ENCODE measurements at regions not wholly inside any gene's neighbourhood (a gene's known extent, or its start where the extent isn't known, plus 50 kb on each side); places are given as distances from the start of the nearest gene placed in this dataset.

DNA sequence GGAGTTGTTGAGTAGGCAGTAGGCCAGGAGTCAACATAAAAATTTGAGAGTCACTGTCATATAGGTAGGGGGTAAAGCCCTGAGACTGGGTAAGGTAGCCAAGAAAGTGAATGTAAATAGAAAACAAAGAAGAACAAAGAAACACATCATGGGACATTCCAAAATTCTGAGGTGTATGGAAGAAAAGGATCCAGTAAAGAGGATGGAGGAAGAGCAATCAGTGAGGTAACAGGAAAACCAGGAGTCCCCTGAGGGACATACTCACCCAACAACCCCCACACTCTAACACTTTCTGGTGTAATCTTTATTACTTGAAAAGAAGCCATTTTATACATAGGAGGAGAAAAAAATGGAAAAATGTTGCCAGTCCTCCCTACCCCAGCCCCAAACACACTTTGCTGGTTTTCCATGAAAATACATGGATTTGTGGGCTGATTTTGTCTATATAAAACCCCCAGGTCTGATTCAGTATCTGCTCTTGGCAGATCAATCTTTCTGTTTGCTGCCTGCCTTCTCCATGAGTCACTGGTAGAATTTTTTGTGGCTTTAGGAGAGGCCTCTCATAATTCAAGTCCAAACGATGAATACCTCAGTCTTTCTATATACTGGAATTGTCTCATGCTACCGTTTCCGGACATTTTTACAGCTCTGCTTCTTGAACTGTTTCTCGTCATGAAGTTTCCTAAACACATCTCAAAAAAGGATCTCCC is 271.4 kb upstream of the MAN1A1 start:
- H3K27ac ChIP-seq: no peak overlapping the region
- no peaks in the 10 kb centered on the region for H3K9me3 ChIP-seq
- no peak overlapping the region for H3K4me3 ChIP-seq
- DNase-seq: no peak
- H3K4me1 ChIP-seq: no peaks in the 10 kb centered on the region
- H3K27me3 ChIP-seq: no peaks in the 10 kb centered on the region
- TF ChIP-seq POLR2A (IDR thresholded peaks at IDR 0.05): no peak
- TF ChIP-seq, protein P1, sequence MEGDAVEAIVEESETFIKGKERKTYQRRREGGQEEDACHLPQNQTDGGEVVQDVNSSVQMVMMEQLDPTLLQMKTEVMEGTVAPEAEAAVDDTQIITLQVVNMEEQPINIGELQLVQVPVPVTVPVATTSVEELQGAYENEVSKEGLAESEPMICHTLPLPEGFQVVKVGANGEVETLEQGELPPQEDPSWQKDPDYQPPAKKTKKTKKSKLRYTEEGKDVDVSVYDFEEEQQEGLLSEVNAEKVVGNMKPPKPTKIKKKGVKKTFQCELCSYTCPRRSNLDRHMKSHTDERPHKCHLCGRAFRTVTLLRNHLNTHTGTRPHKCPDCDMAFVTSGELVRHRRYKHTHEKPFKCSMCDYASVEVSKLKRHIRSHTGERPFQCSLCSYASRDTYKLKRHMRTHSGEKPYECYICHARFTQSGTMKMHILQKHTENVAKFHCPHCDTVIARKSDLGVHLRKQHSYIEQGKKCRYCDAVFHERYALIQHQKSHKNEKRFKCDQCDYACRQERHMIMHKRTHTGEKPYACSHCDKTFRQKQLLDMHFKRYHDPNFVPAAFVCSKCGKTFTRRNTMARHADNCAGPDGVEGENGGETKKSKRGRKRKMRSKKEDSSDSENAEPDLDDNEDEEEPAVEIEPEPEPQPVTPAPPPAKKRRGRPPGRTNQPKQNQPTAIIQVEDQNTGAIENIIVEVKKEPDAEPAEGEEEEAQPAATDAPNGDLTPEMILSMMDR (IDR thresholded peaks at IDR 0.05): no peak
- H3K36me3 ChIP-seq: no peaks in the 10 kb centered on the region

DNA sequence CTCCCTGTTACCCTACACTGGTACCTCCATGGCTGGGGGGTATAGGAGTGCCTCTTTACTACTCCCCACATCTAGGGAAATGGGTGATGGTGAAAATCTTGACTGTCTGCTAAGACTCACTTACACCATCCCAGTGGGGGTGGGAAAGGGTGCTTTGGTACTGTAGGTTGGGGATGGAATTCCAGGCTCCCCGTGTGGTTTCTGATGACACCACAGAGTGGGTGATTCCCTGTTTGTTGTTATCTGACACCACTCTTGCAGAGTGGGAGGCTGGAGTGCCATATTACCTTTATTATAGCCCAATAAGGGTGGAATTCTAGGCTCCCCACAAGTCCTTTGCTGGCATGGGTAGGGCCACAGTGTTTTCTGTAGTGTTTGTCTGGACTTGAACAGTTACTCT is 264.6 kb upstream of the MAN1A1 start:
- Histone ChIP-seq H3K9me3 (no peaks in the 10 kb centered on the region), H3K4me1 (no peaks in the 10 kb centered on the region), H3K27ac (no peak overlapping the region), H3K36me3 (no peaks in the 10 kb centered on the region), H3K27me3 (no peaks in the 10 kb centered on the region), H3K4me3 (no peak overlapping the region)
- no peak for DNase-seq
- no peak for TF ChIP-seq POLR2A (IDR thresholded peaks at IDR 0.05)
- TF ChIP-seq, protein P1 (IDR thresholded peaks at IDR 0.05): no peak

DNA sequence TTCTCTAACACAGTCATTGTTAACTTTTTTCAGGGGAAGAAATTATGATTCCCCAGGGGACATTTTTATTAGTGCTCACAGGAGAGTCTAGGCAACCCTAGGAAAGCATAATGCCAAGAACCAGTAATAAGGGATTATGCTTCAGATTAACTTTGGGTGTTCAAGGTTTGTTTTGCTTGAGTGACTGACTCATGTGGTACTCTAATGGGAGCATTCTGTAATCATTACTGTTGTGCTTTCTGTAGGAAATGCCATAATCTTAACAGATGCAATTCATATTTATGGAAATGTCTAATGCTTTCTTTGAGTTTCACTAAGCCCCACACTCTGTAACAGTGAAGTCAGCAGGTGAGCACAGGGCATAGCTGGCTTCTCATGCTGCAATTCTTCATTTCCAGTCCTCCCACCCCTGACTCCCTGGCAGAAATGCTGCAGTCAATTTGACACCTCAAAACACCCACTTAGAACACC is 263.4 kb upstream of the MAN1A1 start:
- no peak overlapping the region for H3K27ac ChIP-seq

DNA sequence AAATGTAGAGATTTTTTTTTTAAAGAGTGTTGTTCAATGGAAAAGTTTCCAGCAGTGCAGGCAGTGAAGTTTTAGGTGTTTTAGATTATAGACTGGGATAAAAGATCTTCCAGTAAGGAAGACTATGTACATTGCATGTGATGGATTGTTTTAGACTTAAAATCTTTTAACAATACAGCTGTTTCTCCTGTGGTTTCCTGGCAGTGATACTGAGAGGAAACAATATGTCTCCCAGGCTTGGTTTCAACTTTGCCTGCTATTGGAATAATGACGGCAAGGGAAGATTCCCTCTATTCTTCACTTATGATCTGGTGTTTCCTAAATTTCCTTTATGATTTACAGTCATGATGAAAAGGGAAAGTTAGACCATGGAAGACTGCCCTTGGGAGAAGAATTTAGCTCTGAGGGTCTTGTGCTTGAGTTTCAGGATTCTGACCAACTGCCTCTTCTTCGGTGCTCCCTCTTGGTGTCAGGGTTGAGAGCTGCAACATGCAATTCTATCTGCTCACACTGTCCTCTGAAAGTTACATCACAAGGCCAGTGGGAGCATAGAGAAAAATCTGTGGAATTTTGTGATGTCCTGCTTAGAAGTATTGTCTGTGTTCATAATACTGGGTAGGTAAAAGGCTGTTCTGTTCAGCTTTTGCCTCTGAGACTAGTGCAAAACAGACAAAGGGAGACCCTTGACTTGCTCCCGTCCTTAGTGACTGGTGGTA is 262.8 kb upstream of the MAN1A1 start:
- TF ChIP-seq, protein P1 (IDR thresholded peaks at IDR 0.05): no peak
- TF ChIP-seq POLR2A (IDR thresholded peaks at IDR 0.05): no peak
- Histone ChIP-seq H3K27me3 (no peaks in the 10 kb centered on the region), H3K4me1 (no peaks in the 10 kb centered on the region), H3K27ac (no peak overlapping the region), H3K9me3 (no peaks in the 10 kb centered on the region), H3K36me3 (no peaks in the 10 kb centered on the region), H3K4me3 (no peak overlapping the region)
- no peak for DNase-seq

More for the DNA sequence above, 263.4 kb upstream of the MAN1A1 start:
- no peaks in the 10 kb centered on the region for H3K4me1 ChIP-seq
- DNase-seq: no peak
- H3K9me3 ChIP-seq: no peaks in the 10 kb centered on the region
- no peaks in the 10 kb centered on the region for H3K27me3 ChIP-seq
- no peak for TF ChIP-seq POLR2A (IDR thresholded peaks at IDR 0.05)
- TF ChIP-seq, protein P1 (IDR thresholded peaks at IDR 0.05): no peak
- H3K36me3 ChIP-seq: no peaks in the 10 kb centered on the region
- H3K4me3 ChIP-seq: no peak overlapping the region

DNA sequence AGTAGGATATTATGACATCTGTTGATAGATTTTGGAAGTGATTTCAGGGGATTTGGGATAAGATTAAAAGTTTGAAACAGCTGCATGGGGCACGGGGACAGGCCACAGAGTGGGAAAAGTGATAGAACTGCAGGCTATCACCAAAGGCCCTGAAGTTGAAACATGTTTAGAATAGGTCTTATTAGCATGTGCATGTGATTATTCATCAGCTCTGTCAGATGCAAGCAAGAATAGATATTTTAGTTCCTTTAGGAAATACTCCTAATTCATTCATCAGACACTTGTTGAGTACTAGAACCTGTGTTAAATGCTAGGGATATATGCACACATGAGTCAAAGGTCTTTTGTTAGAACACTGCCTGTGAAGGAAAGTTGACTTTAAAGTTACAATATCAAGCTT is 261.2 kb upstream of the MAN1A1 start:
- Histone ChIP-seq H3K9me3 (no peaks in the 10 kb centered on the region), H3K27ac (no peak overlapping the region), H3K36me3 (no peaks in the 10 kb centered on the region), H3K4me1 (no peaks in the 10 kb centered on the region), H3K27me3 (no peaks in the 10 kb centered on the region), H3K4me3 (no peak overlapping the region)
- no peak for TF ChIP-seq POLR2A (IDR thresholded peaks at IDR 0.05)
- TF ChIP-seq, protein P1 (IDR thresholded peaks at IDR 0.05): no peak
- DNase-seq: no peak

Measured in Peyer's patch (tissue), 4 donors.